ENCODE measurements at regions not wholly inside any gene's neighbourhood (a gene's known extent, or its start where the extent isn't known, plus 50 kb on each side); places are given as distances from the start of the nearest gene placed in this dataset.
A peak's percentile ranks its signal among the peaks of the same experiment; 100 is the strongest.

GRCh38 chr3:161444694-161445077, 51.9 kb upstream of the OTOL1 start:
- in situ Hi-C loops (cut with HindIII; ENCODE audit: low pct_unique_long_range_greater_than_20kb, low sequenced_read_pairs): no loop called here
- DNase-seq (ENCODE audit: low read depth): no peak

GRCh38 chr3:161443921-161444693, 52.5 kb upstream of the OTOL1 start:
- in situ Hi-C loops (cut with HindIII; ENCODE audit: low pct_unique_long_range_greater_than_20kb, low sequenced_read_pairs): no loop called here
- DNase-seq (ENCODE audit: low read depth): no peak

GRCh38 chr3:161430307-161430706, 59.0 kb upstream of the SPTSSB start:
- in situ Hi-C loops (cut with HindIII; ENCODE audit: low pct_unique_long_range_greater_than_20kb, low sequenced_read_pairs): no loop called here
- no peak for DNase-seq (ENCODE audit: low read depth)

- no peak for DNase-seq (ENCODE audit: low read depth)
- in situ Hi-C loops (cut with HindIII; ENCODE audit: low pct_unique_long_range_greater_than_20kb, low sequenced_read_pairs): no loop called here
These were observed 56.0 kb upstream of the SPTSSB start for GRCh38 chr3:161427347-161427746.

GRCh38 chr3:161426758-161427157, 55.4 kb upstream of the SPTSSB start:
- in situ Hi-C loops (cut with HindIII; ENCODE audit: low pct_unique_long_range_greater_than_20kb, low sequenced_read_pairs): no loop called here

GRCh38 chr3:161423911-161424522, 52.7 kb upstream of the SPTSSB start:
- DNase-seq (ENCODE audit: low read depth): peak; percentile 13
- in situ Hi-C loops (cut with HindIII; ENCODE audit: low pct_unique_long_range_greater_than_20kb, low sequenced_read_pairs): no loop called here

More at GRCh38 chr3:161426758-161427157, 55.4 kb upstream of the SPTSSB start:
- no peak for DNase-seq (ENCODE audit: low read depth)

- in situ Hi-C loops (cut with HindIII; ENCODE audit: low pct_unique_long_range_greater_than_20kb, low sequenced_read_pairs): no loop called here
- DNase-seq (ENCODE audit: low read depth): no peak
These were observed 50.9 kb upstream of the SPTSSB start for GRCh38 chr3:161422171-161422700.

All from Caki2 (cell line).